ENCODE measurements at regions not wholly inside any gene's neighbourhood (a gene's known extent, or its start where the extent isn't known, plus 50 kb on each side); places are given as distances from the start of the nearest gene placed in this dataset.

DNA sequence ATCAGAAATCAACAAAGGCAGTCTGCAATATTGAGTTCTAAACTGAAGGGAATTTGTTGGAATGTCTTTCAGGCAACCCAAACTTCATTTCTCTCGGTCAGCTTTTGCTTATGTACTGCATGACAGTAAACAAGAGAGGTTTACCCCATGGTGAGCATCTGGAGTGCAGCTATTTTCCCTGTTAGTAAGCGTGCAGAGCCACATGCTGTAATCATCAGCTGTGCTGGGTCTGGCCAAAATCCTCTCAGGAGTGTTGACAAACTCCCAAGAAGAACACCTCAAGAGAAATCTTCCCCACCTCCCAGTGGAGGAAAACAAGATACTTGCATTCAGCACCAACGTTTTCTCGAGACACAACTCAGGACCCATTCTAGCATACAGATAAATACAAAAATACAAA lies 83.6 kb upstream of the ADAMTSL1 start:
- FAIRE-seq = no peak
- H3K4me3 ChIP-seq (replicated peaks in 1 of 3; ENCODE audit: insufficient read depth in 1 of 3, low read depth in 1 of 3, low read length in 3 of 3) = no peak overlapping the region
- peaks cover 2% of the 10 kb centered on the region for H3K9me1 ChIP-seq (replicated peaks; ENCODE audit: control insufficient read depth, extremely low read depth, insufficient read depth, low read length)
- ChIA-PET POLR2A (no interaction called here), CTCF (no interaction called here)
- H2AFZ ChIP-seq (ENCODE audit: low read depth, low read length) = no peak overlapping the region
- no peak for DNase-seq (ENCODE audit: low read depth, low spot score)
- TF ChIP-seq, protein P1, sequence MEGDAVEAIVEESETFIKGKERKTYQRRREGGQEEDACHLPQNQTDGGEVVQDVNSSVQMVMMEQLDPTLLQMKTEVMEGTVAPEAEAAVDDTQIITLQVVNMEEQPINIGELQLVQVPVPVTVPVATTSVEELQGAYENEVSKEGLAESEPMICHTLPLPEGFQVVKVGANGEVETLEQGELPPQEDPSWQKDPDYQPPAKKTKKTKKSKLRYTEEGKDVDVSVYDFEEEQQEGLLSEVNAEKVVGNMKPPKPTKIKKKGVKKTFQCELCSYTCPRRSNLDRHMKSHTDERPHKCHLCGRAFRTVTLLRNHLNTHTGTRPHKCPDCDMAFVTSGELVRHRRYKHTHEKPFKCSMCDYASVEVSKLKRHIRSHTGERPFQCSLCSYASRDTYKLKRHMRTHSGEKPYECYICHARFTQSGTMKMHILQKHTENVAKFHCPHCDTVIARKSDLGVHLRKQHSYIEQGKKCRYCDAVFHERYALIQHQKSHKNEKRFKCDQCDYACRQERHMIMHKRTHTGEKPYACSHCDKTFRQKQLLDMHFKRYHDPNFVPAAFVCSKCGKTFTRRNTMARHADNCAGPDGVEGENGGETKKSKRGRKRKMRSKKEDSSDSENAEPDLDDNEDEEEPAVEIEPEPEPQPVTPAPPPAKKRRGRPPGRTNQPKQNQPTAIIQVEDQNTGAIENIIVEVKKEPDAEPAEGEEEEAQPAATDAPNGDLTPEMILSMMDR (IDR thresholded peaks at IDR 0.05; ENCODE audit: extremely low read depth in 1 of 2, insufficient read depth in 1 of 2, low read depth in 1 of 2, low read length in 2 of 2) = no peak
- no peak for TF ChIP-seq EZH2 (IDR thresholded peaks at IDR 0.05; ENCODE audit: borderline replicate concordance, low read depth, low read length, severe bottlenecking)
- no peak for TF ChIP-seq GATA2 (IDR thresholded peaks at IDR 0.05; ENCODE audit: insufficient read depth, insufficient read length, low read depth, low read length)
- TF ChIP-seq, protein P2, sequence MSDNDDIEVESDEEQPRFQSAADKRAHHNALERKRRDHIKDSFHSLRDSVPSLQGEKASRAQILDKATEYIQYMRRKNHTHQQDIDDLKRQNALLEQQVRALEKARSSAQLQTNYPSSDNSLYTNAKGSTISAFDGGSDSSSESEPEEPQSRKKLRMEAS (IDR thresholded peaks at IDR 0.05; ENCODE audit: insufficient read depth, insufficient read length) = no peak
- no peak for TF ChIP-seq POLR2A (IDR thresholded peaks at IDR 0.05; ENCODE audit: low read depth, low read length)
- TF ChIP-seq JUN (IDR thresholded peaks at IDR 0.05; ENCODE audit: borderline replicate concordance, insufficient read depth, insufficient read length, low read depth) = no peak
- no peak for TF ChIP-seq FOS (IDR thresholded peaks at IDR 0.05; ENCODE audit: borderline replicate concordance, insufficient read depth, low read length)
- no peak for TF ChIP-seq MYC (IDR thresholded peaks at IDR 0.05; ENCODE audit: low read depth, low read length)
- no peak for TF ChIP-seq POLR2AphosphoS5 (IDR thresholded peaks at IDR 0.05; ENCODE audit: insufficient read depth, low read depth, low read length)
- H3K4me1 ChIP-seq (ENCODE audit: control insufficient read depth, extremely low read depth, insufficient read depth, low read length) = peaks cover 32% of the 10 kb centered on the region
- H3K9me3 ChIP-seq (replicated peaks; ENCODE audit: control insufficient read depth, insufficient read depth, low read length) = no peaks in the 10 kb centered on the region
- no peak overlapping the region for H3K9ac ChIP-seq (replicated peaks; ENCODE audit: extremely low read depth, insufficient read depth, low read length)
- H3K27ac ChIP-seq (ENCODE audit: insufficient read depth, low read depth, low read length) = no peak overlapping the region
- H4K20me1 ChIP-seq (replicated peaks; ENCODE audit: control insufficient read depth, extremely low read depth, insufficient read depth, low read length) = no peaks in the 10 kb centered on the region
- H3K79me2 ChIP-seq (ENCODE audit: control insufficient read depth, insufficient read depth, low read length) = no peaks in the 10 kb centered on the region
- intact Hi-C loops (cut with micrococcal nuclease) (loop anchor here (5.0 kb wide), 1 partner anchor 242 kb away; no protein-coding TSS in a partner anchor), dilution Hi-C loops (cut with MboI; ENCODE audit: extremely low pct_ligation_motif_present, low sequenced_read_pairs) (no loop called here)
- H3K4me2 ChIP-seq (ENCODE audit: insufficient read depth, low read length) = no peak overlapping the region
- no peaks in the 10 kb centered on the region for H3K27me3 ChIP-seq (ENCODE audit: control insufficient read depth in 2 of 2, insufficient read depth in 2 of 2, low read length in 2 of 2)
- H3K36me3 ChIP-seq (ENCODE audit: control insufficient read depth in 2 of 2, extremely low read depth in 1 of 2, insufficient read depth in 2 of 2, low read length in 2 of 2) = no peaks in the 10 kb centered on the region
- BruUV-seq (replicated peaks) = no TSS peak
